GM21723 (cell line): ENCODE measurements at regions not wholly inside any gene's neighbourhood (a gene's known extent, or its start where the extent isn't known, plus 50 kb on each side); places are given as distances from the start of the nearest gene placed in this dataset.
A peak's percentile ranks its signal among the peaks of the same experiment; 100 is the strongest.
"Not testable (repeated sequence)": the region's sequence is repeated elsewhere in the genome, so short reads cannot be mapped to it uniquely, and the experiment has no call there.

Experiments used
- ATAC-seq: cut with Tn5 transposase; IDR thresholded peaks from one replicate; pipeline ENCODE4 v1.9.1; 2021; ENCODE audit warnings: mild to moderate bottlenecking, moderate library complexity; ENCODE audit not compliant: unreplicated experiment

- ATAC-seq: no peak
Measured at GRCh38 chr7:10708447-10708846, 265.2 kb upstream of the PHF14 start.

DNA sequence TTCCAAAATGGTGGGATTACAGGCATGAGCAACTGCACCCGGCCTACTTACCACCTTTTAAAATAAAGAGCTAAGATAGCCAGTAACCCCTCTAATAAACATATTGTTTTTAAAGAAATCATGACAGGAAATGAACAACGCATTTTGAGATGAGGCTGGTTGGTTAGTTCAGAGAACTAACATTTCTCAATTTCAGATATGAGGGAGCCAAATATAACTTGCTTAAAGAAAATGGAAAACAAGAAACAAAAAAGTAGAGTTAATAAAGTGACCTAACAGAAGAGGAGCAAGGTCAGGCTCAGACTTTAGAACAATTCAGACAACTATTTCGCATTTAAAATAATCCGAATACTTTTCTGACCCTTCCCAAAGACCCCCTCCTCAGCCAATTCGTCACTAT is 254.9 kb upstream of the PHF14 start:
- peak; percentile 50 for ATAC-seq

DNA sequence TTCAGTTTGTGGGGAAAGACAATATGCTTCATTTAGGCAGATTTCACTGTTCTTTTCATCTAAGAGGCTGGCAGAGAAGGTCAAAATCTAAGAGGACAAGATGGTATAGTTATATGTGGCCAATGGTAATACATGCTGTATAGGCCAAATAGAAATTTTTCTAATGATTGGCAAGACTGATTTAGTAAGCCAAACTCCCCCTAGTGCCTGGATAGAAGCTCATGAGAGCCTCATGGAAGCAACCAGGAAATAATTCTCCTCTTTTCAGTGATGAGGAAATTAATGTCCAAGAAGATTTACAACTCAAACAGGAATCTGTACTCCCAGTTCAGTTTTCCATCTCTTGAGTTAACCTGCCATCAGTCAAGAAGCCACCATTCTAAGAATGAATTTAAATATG is 253.6 kb upstream of the PHF14 start:
- no peak for ATAC-seq

DNA sequence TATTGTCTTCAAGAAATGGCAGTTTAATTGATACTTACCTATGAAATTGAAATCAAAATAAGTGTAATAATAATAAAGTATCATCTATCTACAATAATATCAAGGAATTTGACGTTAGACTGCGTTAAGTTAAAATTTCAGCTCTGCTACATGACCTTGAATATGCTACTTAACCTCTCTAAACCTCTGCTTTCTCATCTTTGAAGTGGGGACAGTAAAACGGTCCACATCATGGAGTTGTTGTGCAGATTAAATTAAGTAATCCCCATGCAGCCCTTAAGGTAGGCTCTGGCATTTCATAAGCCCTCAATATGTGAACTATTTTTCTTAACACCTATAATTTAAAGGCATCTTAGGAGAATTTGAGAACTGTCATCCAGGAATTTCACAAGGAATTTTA is 252.4 kb upstream of the PHF14 start:
- ATAC-seq: no peak

DNA sequence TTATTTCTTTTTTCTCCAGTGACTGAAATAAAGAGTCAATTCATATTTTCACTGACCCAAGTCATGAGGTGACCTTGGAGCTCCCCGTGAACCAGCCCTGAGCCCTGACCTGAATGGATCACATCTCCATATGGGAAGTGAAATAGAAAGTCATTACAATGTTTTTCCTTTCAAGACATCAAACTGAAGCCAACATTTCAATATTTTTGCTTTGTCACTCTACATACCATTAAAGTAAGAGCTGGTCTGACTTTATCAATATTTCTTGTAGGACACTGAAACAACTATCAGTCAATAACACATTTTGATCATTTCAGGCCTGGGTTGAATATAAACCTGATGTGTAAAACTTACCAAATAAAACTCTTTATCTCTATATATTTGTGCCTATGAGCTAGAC is 249.8 kb upstream of the PHF14 start:
- no peak for ATAC-seq

DNA sequence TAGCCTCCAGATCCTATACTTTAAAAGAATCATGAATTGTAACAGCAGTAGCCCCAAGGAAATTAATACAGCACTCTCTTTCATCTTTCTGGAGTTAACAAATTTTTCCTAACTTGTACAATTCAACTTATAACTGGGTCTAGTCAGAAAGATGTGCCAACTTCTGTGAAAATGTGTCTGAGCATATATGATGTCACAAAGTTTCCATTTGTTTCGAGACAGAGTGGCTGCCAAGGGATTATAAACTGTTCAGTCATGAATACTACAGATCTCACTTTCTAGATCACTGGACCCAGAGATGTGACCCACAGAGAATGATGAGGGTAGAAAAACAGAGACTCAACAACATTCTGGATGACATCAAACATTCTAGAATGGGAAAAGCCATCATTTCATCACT is 249.2 kb upstream of the PHF14 start:
- ATAC-seq: no peak

DNA sequence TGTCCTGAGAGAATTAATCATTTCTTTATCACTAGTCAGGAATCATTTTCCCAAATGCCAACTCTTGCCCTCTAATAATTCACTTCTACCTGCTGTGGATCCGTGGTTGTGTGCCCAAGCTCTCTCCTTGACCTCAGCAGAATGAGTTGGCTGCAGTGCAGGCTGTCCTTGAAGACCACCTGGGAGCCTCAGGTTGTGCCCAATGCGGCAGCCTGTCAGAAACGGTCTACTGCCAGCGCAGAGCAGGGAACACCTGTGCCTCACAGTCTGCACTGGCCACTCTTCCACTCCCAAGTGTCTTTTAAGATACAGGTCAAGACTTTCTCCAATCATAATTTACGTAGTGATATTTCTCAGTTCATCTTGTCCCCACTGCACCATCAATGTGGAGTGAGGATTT is 246.0 kb upstream of the PHF14 start:
- no peak for ATAC-seq

DNA sequence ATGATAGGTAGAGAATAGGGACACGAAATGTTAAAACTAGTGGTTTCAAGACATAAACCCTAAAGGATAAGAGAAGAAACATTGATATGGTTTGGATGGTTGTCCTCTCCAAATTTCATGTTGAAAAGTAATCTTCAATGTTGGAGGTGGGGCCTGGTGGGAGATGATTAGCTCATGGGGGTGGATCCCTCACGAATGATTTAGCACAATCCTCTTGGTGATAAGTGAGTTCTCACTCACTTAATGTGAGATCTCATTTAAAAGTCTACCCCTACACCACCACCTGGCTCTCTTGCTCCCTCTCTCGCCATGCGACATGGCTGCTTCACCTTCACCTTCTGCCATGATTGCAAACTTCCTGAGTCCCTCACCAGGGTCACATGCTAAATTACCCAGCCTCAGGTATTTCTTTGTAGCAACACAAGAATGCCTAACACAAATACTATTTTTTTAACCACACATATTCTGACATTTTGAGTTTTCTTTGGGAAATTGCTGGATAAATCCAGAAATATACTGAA is 242.4 kb upstream of the PHF14 start:
- ATAC-seq: no peak

DNA sequence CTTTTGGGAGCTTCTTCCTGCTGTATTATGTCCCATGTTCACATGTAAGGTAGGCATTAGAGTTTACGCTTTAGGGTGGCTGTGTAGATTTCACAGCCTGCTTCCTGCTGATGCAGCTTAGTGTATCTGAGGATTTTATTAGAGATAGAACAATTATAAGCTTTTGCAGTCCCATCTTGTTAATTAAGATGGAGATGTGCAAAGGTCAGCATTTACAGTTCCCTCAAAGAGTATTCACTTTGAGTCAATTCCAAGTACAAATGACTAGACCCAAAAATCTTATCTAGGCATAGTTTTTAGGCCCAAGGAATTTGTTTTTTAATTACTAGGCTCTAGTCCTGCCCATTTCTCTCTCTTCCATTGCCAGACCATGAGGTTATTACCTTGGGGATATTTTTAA is 239.9 kb upstream of the PHF14 start:
- no peak for ATAC-seq

- no peak for ATAC-seq
Measured at GRCh38 chr7:10734595-10734994, 239.1 kb upstream of the PHF14 start.

DNA sequence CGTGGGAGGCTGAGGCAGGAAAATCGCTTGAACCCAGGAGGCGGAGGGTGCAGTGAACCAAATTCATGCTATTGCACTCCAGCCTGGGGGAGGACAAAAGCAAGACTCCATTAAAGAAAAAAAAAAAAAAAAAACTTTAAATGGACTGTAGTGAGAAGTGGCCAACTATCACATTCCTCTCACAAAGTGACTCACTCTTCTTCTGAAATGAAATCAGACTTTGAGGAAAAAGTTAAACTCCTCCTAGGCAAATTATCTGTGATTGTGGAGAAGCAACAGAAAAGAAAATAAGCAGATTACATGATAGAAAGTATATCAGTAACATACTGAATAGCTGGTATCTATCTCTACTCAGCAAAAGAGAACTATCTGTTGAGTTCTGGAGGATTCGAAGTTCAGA is 234.3 kb upstream of the PHF14 start:
- no peak for ATAC-seq

DNA sequence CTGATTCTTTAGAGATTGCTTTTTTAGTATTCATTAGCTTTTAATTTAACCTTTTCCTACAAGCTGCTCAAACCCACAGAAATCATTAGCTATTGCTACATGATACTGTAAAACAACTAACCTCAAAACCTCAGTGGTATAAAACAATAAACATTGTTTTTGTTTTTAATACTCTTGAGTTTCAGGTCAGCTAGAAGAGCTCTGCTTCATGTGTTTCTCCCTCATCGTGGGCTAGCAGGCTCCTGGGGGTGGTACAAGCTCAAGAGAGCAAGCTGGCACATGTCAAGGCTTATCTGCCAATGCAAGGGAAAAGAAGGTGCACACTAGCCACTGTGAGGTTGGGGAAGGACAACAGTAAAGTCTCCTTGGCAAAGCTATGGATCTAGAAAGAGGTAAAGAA is 232.9 kb upstream of the PHF14 start:
- no peak for ATAC-seq

DNA sequence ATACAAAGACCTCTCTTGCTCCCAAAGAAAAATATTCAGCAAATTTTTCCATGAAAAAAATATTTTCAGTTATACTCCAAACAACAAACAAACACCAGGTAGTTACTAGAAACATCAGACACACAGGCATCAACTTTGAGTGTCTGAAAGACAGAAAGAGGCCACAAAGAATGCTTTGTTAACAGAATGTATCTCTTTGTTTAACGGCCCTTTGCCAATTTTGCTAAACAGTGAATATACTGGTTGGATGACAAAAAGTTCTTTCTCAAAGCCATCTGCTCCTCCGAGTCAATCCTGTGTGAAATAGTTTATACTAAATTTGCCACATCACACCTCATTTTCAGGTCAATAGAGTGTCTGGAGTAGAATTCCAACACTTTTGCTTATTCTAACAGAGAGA is 216.7 kb upstream of the PHF14 start:
- no peak for ATAC-seq

- no peak for ATAC-seq
Measured at GRCh38 chr7:10759120-10759519, 214.6 kb upstream of the PHF14 start.

GRCh38 chr7:10767771-10768170 is 205.9 kb upstream of the PHF14 start:
- no peak for ATAC-seq

DNA sequence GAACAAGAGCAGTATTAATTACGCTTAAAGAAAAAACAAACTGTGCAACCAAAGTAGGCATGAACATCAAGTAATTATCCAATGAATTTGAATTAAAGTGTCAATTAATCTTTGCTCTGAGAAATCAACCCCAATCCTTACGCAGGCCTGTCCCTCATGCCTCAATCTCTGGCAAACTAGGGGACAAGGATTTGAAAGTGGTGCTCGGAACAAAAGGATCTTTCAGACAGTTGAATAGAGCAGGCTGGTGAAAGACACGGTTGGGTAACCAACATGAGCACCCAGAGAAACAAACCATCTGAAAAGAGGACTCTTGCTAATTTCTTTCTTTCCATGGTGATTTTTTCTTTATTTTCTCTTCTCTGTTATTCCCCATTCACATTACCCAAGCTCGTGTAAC is 203.5 kb upstream of the PHF14 start:
- ATAC-seq: no peak

DNA sequence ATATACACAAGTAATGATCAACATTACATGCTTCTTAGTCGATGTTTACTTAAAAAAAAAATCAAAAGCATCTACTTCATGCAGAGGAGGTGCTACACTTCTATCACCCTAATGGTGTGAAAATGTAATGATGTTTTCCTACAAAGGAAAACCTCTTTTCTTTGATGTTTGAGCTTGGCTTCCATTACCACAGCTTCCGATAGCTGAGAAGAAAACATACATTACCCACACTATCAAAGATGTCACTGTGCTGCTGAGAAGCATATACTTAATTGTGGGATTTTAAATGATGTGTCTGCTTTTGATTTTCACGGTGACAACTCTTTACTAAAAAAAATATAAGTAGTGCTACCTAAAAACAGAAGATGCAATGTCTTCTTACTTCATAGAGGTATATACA is 200.2 kb upstream of the PHF14 start:
- ATAC-seq: no peak

DNA sequence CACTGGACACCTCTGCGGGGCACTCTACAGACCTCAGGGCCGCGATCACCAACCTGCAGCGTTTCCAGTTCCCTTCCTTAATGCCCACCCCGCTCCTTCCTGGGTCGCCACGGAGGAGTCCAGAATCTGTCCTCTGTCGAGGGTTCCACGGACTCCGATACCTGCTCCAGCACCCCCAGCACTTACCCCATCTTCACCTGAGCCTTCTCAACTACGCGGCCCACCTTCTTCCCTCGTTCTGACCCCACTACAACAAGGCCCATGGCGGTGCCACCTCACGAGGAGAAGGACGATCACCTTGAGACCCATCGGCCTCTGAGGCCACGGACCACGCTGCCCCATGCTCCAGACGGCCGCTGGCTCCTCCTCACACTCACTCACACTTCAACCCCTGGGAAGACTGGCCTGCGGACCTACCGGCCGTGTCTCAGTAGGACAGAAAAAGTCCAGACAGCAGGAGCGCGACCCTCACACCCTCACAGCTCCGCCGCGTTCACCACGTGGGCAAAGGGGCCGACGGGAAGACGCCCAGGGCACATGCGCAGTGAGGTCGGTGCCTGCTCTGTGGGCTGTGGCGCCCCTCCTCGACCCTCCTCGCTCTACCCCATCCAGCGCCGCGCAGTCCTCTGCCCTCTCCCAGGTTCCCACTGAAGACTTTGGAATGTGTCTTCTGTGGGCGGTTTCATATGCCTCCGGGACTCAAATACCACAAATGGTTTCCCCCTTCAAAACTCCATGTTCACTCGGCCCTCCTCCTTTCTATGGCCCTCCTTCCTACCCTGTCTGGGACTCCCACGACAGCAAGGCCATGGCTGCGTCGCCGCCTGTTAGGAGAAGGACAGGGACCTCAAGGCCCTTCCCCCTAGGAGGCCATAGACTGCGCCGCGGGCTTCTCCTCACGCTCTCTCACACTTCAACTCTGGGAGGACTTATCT is 193.9 kb upstream of the PHF14 start:
- ATAC-seq: no peak

DNA sequence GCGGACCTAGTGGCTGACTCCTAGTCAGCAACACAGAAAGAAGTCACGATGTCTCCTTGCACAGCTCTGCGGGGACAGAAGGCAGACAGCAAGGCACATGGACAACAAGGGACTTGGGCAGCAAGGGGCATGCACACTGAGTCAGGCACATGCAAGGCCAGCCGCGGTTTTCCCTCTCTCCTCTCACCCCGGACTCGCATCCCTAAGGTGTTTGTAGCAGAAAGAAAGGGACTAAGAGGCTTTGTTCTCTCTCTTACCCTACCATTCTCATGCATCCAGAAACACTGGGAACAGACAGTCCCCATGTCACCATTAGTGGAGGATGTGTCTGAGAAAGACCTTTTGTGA is 193.3 kb upstream of the PHF14 start:
- ATAC-seq: no peak

DNA sequence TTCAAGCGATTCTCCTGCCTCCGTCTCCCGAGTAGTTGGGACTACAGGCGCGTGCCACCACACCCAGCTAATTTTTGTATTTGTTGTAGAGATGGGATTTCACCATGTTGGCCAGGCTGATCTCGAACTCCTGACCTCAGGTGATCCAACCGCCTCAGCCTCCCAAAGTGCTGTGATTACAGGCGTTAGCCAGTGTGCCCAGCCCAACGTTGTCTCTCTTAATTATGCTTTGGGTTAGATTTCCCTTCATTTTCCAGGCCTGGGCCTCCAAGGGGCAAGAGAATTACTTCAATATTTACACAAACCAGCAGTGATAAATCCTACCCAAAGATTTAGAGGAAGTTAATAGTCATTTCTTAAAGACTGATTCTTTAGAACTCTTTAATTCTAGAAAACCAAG is 186.7 kb upstream of the PHF14 start:
- not testable (repeated sequence) for ATAC-seq

DNA sequence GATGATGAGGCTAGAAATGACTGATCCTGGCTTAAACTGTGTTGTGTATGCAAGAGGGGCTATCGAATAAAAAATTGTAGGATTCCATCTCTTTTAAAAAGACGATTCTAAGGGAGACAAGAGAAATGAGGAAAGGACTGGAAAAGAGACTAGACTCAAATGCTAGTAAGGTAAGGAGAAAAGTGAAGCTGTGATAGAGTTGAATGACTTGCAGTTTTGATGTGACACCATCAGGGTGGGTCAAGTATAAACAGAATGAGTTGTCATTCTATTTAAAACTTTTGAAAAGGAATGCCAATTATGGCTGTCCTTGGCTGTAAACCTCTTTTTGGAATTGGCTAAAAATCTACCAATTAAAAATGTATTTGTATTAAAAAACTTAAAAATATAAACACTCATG is 184.5 kb upstream of the PHF14 start:
- no peak for ATAC-seq

DNA sequence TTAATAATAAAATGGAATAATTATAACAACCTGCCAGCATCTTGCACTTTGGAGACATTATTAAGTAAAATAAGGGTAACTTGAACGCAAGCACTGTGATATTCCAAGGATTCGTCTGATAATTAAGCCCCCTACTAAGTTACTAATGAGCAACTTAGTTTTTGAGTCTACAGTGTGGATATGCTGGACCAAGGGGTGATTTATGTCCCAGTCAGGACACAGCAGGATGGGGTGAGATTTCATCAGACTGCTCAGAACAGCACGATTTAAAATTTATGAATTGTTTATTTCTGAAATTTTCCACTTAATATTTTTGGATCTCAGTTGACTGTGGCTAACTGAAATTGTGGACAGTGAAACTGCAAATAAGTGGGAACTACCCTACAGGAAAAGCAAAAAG is 182.8 kb upstream of the PHF14 start:
- no peak for ATAC-seq
